GM21423 (cell line): ENCODE measurements at regions not wholly inside any gene's neighbourhood (a gene's known extent, or its start where the extent isn't known, plus 50 kb on each side); places are given as distances from the start of the nearest gene placed in this dataset.

Source experiments
- ATAC-seq: cut with Tn5 transposase; IDR thresholded peaks from one replicate; pipeline ENCODE4 v1.9.1; 2021; ENCODE audit warnings: mild to moderate bottlenecking, moderate library complexity; ENCODE audit not compliant: unreplicated experiment

DNA sequence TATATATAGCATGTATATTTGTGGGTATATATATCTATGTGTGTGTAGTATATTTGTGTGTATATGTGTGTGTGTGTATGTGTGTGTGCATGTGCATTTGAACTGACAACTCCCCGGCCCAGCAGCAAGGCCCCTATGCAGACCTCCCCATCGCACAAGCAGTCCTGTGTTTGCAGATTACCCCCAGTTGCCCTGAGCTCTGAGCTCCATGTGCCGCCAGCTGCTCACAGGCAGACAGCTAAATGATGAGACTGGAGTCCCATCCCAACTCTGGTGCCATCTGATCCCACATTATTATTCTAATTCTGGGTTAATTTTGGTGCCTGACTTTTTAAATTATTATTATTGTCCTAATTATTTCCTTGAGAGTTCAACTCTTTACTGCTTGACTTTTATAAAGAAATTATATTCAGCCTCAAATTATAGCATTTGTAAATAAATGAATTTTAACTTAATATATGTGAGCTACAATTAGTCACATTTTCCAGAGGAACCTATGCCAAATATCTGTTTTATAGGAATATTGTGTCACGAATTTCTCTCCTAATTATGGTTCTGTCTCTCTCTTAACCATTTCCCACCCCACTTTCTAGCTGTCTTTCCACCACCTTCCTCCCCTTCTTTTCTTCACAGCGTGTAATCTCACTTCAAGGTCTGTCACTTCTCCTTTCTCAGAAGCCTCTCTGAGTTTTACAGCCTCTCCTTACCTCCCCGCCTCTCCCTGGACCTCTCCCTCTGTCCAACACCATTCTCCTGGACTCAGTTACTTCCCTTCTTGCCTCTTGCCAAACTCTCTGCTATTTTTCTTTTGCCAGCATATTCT, 90.6 kb upstream of the SYNDIG1 start:
- no peak for ATAC-seq

DNA sequence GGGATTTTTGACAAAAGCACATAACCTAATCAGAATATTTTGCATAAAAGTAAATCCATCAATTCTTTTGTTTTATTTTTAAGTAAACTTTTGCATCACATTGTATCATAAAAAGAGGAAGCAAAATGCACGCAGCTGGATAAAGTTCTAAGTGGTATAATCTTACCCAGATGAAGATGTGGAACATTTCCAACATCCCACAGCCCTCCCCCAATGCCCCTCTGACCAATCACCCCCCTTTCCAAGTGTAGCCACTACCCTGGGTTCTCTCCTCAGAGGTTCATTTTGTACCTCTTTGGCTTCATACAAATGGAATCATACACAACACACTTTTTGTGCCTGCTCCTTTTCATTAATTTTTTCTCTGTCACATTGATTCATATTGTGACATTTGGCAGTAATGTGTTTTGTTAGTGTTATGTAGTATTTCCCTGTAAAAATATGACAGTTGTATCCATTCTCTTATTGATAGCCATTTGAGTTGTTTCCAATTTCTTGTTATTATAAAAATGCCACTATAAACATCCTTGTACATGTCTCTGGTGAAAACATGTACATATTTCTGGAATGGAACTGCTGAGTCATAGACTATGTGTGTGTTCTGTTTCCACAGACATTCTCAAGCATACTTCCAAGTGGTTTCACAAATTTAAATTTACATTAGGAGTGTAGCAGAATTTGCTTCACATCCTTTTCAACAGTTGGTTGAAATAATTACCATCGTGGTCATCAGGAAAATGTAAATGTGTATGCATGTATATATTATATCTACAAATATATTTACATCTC, 92.9 kb upstream of the SYNDIG1 start:
- ATAC-seq, result no peak

DNA sequence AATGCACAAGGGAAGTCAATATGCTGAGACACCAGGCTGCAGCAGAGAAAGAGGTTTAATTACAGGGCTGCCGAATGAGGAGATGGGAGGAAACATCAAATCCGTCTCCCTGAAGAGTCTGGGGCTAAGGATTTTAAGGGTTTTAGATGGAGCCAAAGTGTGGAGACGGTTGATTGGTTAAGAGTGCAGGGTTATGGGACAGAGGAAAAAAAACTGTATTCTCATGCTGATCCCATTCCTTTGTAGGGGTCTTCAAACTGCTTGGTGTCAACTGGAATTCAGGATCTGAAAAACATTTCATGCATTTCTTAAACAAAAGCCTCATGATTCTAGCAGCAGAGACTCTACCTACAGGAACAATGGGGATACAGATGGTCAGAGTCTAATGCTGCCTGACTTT, 96.1 kb upstream of the SYNDIG1 start:
- no peak for ATAC-seq

DNA sequence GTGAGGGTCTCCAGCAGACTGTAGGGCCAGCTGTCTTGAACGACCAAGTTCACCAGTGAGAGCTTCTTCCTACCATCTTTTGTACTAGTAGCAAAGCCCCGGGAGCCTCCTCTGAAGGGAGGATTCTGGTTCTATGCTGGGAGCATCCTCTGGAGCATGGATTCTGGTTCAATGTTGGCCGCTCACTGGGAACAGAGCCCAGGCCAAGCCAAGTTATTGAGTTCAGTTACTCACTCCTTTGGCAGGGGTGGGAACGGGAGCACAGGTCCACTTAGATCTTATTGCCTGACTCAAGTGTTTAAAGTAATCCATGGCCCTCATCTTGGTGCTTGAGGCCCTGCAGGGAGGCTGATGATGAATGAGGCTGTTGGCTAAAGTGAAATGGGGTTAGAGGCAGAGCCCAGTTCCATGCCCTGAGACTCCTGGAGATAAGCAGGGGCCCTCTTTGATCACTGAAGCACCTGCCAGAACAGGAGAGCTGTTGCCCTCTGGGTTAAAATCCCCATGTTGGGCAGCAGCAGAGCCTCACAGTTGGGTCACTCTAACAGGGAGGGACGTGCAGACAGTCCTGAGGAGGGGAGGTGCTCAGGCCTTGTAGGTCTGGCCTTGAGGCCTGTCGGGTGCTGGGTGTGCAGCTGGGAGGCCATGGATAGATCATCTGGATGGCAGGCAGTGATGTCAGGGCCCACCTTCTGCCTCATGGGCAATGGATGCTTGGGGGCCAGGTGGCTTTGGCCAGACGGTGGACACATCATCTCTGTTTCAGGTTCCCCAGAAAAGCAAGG, 98.3 kb upstream of the SYNDIG1 start:
- ATAC-seq, result no peak

DNA sequence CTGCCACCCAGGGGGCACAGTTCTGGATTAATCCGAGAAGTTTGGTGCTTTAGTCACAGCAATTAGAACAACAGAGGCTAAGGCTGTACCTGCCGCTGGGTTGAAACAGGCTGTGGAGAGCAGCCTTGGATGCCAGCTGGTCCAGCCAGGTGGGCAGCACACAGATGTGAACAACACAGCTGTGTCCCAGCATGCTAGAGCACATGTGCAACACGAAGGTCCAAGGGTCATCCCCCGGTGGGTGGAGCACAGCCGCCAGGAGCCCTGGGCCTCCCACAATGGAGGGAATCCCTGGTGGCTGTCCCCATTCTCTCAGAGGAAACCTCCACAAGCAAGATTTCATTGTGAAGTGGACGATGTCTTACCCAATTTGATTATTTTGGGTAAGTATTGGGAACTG, 99.2 kb upstream of the SYNDIG1 start:
- ATAC-seq, result no peak

DNA sequence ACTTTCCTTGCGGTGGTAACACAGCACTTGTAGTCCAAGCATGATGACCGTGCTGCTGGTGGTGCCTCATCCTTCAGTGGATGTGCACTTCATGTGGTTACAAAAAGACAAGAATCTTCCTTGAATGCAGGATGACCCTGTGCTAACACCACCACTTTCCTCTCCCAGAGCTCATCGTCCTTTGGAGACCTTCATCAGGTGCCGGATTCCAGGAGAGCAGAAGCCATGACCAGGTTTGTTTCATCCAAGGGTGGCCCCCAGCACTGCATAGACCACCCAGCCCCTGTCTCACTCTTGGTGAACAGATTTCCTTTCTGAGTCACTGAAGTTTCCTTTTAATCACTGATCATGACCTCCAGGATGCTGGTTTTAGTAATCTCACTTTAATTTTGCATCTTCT, 101.2 kb upstream of the SYNDIG1 start:
- no peak for ATAC-seq

DNA sequence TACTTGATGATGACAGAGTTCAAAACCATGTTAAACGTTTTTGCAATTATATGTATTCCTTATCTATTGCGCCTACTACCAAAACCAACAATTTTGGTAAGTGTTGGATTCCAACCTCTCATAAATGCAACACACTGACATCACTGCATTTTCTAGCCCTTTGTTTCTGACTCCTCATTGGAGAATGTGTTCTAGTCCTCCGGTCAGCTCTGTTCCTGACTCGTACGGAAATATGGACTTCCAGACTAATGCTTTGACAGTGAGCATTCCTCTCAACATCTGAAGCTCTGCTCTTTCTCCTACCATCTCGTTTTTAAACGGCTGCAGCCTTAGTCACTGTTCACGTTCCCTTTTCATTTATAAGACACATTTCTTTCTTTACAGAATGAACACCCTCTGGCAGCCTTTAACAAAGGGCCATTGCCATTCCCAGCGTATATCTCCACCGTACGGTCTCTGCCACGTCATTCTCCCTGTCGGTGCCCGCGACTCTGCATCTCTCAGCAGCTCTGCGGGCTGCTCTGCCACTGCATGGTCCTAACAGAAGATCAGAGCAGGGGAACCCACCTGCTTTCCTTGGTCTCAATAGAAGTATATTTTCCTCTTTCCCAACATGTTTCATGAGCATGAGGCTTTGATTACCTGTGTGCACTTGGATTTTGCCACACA, 103.0 kb upstream of the SYNDIG1 start:
- ATAC-seq, result no peak

DNA sequence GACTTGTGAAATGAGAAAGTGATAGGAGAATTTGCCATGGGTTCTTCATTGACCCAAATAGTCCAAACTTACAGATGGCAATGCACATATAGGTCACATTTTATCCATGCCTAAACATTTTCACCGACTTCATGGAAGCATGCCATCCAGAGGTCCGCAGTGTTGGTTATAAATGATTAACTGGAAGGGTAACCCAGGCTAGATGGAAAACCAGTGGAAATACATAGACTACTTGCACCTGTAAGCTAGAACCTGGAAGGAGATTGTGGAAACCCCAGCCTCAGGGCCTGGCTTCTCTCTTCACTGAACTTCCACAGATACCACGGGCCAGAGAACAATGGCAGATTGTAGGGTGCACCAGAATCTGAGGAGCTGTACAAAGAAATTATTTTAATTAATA, 103.8 kb upstream of the SYNDIG1 start:
- ATAC-seq, result no peak

DNA sequence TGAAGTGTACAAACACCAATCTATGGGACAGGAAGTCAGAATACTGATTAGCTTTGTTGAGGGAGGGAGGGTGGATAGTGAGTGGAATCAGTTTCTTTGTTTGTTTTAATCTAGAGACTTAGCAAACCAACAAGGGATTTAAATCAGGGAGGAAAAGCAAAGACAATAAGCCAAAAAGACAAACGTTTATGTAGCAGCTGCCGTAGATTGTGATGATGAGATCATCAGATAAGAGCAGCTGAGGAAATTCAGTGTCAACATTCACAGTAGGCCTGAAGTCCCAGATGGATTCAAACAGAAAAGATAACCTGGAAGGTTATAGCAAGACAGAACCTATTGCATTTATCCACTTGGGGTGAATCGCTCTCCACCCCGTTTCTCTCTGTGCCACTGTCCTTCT, 104.9 kb upstream of the SYNDIG1 start:
- no peak for ATAC-seq

DNA sequence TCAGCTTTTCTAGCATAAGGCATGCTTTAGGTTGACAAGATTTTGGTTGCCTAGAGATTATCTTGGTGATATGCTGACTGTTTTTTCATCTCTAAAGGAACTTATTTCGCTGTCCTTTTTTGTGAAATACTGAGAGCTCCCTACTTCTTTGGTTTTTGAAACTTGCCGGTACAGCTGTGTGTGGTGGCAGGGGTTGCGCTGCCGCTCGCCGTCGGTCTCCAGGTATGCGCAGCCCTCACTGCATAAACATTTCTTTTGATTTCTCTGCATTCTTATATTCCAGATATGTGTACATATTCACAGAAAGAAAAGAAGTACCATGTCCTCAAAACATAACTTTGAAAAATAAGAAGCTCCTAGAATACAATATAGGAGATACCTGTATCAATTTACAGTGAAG, 106.4 kb upstream of the SYNDIG1 start:
- no peak for ATAC-seq

DNA sequence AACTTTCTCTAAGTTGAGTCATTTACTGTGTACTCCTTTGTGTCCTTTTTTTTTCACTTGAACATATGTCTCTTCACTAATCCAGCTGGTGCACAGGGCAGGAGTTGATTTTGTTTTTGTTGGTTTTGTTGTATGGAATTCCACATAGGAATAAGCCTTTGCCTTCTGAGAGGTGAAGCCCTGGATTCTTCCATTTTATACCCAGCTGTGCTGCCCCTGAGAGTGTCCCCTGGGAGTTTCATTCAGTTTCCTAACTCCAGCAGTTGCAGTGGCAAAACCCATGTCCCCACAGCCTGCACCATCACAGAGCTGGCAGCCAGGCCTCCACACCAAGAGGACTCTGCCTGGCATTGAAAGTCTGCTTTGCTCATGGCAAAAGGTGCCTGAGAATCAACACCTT, 107.3 kb upstream of the SYNDIG1 start:
- ATAC-seq, result no peak

DNA sequence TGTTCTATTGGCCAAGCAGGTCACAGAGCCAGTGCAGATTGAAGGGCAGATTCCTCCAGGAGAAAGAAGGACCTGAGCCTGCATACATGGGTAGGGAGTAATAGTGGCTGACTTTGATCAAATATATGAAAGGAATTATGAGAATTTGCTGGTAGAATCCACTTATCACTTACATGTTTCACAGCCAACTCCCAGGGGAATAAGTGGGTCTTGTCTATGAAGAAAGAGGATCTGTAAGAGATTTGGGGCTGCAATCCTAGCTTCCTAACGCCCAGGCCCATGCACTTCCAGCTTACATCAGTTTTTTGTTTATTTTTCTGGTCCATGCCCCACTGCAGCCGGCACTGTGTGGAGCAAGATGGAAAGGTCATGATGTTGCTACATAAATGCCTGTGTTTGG, 107.9 kb upstream of the SYNDIG1 start:
- no peak for ATAC-seq

DNA sequence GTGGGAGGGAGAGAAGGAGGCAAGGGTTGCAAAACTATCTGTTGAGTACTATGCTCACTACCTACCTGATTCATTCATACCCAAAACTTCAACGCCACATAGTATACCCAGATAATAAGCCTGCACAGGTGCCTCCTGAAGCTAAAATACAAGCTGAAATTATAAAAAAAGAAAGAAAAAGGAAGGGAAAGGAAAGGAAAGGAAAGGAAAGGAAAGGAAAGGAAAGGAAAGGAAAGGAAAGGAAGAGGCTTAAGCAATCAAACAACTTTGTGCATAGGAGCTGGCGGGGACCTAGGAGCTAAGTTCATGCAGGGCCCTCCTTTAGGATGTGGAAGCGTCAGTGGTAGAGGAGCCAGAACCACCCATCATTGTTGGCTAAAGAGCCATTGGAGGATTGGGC, 108.9 kb upstream of the SYNDIG1 start:
- no peak for ATAC-seq

DNA sequence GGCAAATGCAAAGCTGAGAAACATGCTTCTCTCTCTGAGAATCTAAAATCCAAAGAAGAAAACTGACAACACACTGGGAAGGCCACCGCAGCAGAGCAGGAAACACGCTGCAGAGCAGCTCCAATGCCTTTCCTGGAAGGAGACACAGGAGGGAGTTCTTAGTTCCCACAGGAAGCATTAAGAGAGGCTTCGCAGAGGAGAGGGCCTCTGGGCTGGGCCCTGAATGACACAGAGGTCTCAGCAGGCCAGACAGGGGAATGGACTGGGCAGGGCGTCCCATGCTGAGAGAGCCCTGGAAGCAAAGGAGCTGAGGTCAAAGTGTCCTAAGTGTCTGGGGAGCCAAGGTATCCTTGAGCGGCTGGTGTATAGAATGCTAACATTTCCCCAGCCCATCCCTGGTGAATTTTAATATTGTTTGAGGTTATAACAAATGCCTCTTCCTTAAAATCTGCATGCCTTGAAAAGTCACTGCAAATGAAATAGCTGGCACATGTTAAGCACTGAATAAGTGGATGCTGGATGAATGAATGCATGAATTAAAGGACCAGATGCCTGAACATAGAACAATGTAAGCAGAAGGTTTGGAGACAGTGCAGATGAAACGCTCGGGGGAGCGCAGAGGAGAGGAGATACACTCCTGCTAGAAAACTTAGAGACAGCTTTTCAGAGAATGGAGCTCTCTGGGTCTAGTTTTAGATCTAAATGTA, 110.0 kb upstream of the SYNDIG1 start:
- ATAC-seq, result no peak

DNA sequence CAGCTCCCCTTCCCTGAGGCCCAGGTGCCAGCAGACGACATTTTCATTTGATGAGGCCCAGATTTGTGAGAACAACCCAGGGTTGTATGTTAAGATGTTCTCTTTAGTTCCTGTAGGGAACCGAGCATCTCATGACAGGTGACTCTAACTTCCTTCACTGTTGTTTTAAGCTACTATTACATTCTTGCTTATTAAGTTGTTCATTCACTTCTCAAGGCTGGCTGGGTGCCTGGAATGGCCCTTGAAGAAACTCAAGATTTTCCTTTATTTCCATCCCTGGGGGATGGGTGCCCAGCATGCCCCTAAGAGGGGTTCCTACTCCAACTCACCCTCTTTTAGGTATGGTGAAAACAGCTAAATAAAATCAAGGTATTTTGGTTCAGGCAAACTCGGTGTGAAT, 111.5 kb upstream of the SYNDIG1 start:
- ATAC-seq, result no peak

DNA sequence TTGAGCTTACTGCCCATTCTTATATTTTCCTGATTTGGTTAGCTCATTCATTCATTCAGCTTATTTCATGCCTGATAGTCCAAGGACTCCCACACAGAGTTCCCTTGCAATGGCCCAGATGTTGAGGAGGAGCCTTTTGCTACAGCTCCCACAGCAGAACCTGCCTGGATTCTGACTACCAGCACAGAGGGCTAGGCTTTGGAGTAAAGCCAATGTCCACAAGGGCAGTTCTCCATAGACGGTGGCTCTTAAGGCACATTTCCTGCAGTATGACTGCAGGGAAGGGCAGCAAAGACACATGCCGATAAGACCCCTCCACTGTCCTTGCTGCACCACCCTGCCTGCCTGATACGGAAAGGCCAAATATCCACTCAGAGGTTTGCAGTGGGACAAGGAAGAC, 112.3 kb upstream of the SYNDIG1 start:
- no peak for ATAC-seq

DNA sequence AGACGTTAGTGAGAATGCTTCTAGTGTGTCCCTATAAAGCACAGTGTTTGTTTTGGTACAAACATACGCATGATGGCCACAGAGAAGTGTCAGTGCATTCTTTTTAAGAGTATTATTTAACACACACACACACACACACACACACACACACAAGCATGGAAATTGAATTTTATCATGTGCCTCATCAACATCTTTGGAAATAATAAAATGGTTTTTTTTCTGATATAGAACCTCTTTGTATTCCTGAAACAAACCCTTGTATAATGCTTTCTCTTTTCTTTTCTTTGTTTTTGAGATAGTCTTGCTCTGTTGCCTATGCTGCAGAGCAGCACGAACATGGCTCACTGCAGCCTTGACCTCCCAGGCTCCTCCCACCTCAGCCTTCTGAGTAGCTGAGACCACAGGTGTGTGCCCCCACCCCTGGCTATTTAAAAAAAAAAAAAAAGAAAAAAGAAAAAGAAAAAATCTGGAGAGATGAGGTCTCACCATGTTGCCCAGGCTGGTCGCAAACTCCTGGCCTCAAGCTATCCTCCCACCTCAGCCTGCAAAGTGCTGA, 116.2 kb upstream of the SYNDIG1 start:
- ATAC-seq, result no peak

DNA sequence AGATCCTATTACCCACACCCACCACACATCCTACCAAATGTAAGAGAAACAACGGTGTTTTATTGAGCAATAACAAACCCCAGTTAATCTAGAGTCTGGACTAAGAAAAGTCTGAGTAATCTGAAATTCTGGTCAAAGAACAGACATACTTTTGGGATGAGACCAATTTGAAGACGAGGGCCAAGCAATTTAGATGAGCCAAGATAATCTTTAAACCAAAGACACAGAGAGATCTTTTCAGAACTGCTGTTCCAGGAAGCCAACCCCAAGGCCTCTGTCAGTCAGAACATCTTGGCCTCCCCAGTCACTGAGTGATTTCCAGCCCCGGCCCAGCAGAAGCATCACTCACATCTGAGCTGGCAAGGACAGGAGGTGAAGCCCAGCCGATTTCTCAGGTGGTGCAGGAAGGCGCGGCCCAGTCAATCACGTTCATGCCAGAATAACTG, 118.5 kb upstream of the SYNDIG1 start:
- ATAC-seq, result no peak

DNA sequence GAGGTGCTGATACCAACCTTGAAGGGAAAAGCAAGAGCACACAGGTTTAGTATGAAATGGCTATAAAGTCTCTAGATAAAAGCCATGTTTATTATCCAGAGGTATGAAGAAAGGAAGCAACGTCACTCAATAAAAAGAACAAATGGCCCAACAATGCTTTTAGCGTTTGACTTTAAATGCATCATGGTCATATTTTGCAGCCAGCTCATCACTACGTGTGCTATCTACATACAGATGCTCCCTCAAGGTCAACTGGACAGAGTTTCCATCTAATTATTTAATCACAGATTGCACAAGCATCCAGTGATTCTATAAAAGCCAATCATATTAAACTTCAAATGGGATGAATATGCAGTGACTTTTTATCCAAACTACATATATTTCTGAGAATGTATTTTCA, 127.6 kb upstream of the SYNDIG1 start:
- ATAC-seq, result no peak

DNA sequence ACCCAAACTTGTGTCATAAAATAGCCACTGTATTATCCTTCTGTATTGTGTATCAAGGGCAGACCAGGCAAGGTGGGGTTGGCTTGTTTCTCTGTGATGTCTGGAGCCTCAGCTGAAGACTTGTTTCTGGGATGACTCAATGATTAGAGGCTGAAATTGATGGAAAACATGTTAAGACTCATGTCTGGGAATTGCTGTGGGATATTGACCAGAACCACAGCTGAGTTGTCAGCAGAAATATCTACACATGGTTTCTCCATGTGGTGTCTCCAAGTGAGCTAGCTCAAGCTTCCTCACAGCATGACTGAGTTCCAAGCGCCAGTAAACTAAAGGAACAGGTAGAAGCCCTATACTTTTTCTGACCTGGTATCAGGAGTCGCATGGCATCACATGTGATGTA, 128.5 kb upstream of the SYNDIG1 start:
- no peak for ATAC-seq
